ENCODE measurements at regions not wholly inside any gene's neighbourhood (a gene's known extent, or its start where the extent isn't known, plus 50 kb on each side); places are given as distances from the start of the nearest gene placed in this dataset.

DNA sequence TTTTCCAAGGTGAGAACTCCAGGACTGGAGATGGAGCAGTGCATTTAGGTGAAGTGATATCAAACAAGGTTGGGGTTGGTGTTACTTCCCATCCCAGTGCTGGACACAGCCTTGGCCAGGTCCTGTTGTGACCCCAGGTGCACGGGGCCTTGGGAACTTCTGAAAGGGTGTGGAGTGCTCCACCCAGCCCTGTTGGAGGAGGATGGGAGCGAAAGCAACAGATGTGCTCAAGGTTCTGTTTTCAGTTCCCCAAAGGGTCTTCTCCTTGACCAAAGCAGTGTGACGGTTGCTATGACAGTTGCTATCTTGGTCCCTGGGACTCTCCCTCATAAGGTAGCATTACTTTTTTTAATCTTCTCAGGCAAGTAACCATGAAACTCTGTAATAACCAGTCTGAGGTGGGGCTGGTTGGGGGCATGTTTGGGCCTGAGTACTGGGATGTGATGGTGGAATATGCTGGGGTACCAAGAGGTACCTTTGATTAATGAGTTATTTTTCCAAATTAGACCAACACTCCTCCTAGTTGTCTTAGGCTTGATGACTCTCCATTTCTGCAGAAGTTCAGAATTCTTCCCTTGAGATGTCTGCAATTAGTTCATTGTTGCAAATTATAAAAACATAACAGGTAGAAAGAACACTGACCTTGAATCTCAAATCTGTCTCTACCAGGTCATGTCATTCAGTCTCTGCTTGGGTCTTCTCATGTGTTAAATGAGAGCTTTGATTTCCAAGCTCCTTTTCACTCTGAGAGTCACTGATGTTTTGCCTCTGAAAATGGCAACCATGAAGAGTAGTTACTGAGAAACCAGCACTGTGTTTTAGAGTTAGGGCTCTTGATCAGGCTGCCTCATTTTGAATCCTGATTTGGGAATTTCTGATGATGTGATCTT is 154.5 kb downstream of the RPIA start:
- no peak for ATAC-seq
- Histone ChIP-seq H3K4me3 (no peak overlapping the region), H3K36me3 (ENCODE audit: insufficient read depth in 1 of 2, low read depth in 1 of 2) (no peaks in the 10 kb centered on the region), H3K4me1 (no peaks in the 10 kb centered on the region), H3K27me3 (ENCODE audit: insufficient read depth in 3 of 3, low read length in 2 of 3) (peaks cover 0 to 4% (median 1%) of the 10 kb centered on the region in 3 donors), H3K9me3 (no peaks in the 10 kb centered on the region), H3K27ac (no peak overlapping the region)
- intact Hi-C loops (cut with DNase I), result no loop called here
- TF ChIP-seq, protein P1, sequence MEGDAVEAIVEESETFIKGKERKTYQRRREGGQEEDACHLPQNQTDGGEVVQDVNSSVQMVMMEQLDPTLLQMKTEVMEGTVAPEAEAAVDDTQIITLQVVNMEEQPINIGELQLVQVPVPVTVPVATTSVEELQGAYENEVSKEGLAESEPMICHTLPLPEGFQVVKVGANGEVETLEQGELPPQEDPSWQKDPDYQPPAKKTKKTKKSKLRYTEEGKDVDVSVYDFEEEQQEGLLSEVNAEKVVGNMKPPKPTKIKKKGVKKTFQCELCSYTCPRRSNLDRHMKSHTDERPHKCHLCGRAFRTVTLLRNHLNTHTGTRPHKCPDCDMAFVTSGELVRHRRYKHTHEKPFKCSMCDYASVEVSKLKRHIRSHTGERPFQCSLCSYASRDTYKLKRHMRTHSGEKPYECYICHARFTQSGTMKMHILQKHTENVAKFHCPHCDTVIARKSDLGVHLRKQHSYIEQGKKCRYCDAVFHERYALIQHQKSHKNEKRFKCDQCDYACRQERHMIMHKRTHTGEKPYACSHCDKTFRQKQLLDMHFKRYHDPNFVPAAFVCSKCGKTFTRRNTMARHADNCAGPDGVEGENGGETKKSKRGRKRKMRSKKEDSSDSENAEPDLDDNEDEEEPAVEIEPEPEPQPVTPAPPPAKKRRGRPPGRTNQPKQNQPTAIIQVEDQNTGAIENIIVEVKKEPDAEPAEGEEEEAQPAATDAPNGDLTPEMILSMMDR (IDR thresholded peaks at IDR 0.05), result no peak
- no peak for DNase-seq
- WGBS, 3 donors, result 62 to 84% (median 77%) methylated on average over 3 of the region's 3 CpGs

DNA sequence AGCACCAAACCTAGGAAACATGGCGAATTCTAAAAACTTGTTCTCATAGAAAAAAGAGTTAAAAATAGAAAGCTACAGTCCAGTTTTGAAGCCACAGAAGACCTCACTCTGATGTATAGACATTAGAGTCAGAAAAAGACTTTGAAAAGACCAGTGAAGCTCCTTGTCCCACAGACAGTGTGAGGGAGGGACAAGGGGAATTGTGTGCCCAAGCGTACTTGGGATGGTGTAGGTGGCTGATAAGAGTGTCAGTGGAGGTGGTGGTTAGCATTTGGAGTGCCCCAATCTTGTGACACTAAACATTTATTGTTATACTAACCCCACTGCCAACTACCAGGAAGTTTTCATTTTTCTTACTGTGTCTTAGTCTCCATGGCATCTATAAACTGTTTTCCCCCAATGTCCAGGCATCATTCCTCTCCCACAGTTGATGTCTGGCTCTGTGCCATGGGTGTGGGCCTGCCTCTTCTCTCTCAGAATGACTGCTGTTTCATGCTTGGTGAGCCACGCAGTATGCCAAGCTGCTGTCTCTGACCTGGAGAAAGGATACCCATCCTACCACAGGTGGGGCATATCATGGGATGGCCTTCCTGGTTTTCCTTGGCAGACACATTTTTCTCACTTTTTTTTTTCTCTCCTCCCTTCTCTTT is 161.4 kb downstream of the RPIA start:
- Histone ChIP-seq H3K27ac (no peak overlapping the region), H3K36me3 (ENCODE audit: insufficient read depth in 1 of 2, low read depth in 1 of 2) (no peaks in the 10 kb centered on the region), H3K27me3 (ENCODE audit: insufficient read depth in 3 of 3, low read length in 2 of 3) (peaks cover 0 to 4% (median 1%) of the 10 kb centered on the region in 3 donors), H3K9me3 (no peaks in the 10 kb centered on the region), H3K4me3 (no peak overlapping the region), H3K4me1 (no peaks in the 10 kb centered on the region)
- intact Hi-C loops (cut with DNase I), result no loop called here
- no peak for ATAC-seq
- DNase-seq, result no peak
- TF ChIP-seq, protein P1 (IDR thresholded peaks at IDR 0.05), result no peak
- WGBS, 3 donors, result 67 to 79% (median 69%) methylated on average over 3 of the region's 3 CpGs

DNA sequence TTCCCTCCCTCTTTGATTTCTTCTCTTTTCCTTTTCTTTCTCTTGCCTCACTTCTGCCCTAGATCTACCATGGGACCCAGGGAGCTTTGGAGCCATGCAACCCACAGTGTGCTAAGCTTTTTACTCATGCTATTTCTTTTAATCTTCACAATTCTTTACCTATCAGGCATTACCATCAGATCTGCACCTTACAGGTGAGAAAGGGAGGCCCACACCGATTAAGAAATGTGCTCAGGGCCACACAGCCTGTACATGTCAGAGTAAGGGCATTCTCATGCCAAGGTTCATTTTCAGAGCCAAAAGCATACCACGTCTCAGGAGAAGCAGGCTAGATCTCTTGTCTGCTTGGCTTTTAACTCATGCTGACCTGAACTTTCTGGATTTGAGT is 161.9 kb downstream of the RPIA start:
- intact Hi-C loops (cut with DNase I), result no loop called here
- Histone ChIP-seq H3K36me3 (ENCODE audit: insufficient read depth in 1 of 2, low read depth in 1 of 2) (no peaks in the 10 kb centered on the region), H3K27me3 (ENCODE audit: insufficient read depth in 3 of 3, low read length in 2 of 3) (peaks cover 0 to 4% (median 1%) of the 10 kb centered on the region in 3 donors), H3K4me1 (no peaks in the 10 kb centered on the region), H3K27ac (no peak overlapping the region), H3K9me3 (no peaks in the 10 kb centered on the region), H3K4me3 (no peak overlapping the region)
- TF ChIP-seq, protein P1 (IDR thresholded peaks at IDR 0.05), result no peak
- no peak for ATAC-seq
- 52 to 73% (median 57%) methylated on average over 2 of the region's 2 CpGs for WGBS, 3 donors
- DNase-seq, result no peak

DNA sequence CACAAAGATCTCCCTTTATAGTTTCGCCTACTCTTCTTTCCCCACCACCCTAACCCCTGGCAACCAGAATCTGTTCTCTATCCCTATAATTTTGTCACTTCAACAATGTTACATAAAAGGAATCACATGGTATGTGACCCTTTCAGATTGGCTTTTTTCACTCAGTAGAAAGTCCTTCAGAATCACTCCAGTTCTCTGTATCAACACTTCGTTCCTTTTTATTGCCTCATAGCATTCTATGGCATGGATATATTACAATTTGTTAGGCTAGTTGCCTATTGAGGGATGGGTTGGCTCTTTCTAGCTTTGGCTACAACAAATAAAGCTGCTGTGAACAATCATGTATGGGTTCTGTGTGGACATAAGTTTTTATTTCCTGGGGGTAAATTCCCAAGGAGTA is 163.1 kb downstream of the RPIA start:
- Histone ChIP-seq H3K36me3 (ENCODE audit: insufficient read depth in 1 of 2, low read depth in 1 of 2) (no peaks in the 10 kb centered on the region), H3K4me3 (no peak overlapping the region), H3K27me3 (ENCODE audit: insufficient read depth in 3 of 3, low read length in 2 of 3) (peaks cover 0 to 4% (median 0%) of the 10 kb centered on the region in 3 donors), H3K27ac (no peak overlapping the region), H3K9me3 (no peaks in the 10 kb centered on the region), H3K4me1 (no peaks in the 10 kb centered on the region)
- ATAC-seq (no peak), DNase-seq (no peak)
- TF ChIP-seq, protein P1 (IDR thresholded peaks at IDR 0.05), result no peak
- intact Hi-C loops (cut with DNase I), result no loop called here
- 78 to 83% (median 81%) methylated on average over 2 of the region's 2 CpGs for WGBS, 3 donors
